ENCODE measurements at regions not wholly inside any gene's neighbourhood (a gene's known extent, or its start where the extent isn't known, plus 50 kb on each side); places are given as distances from the start of the nearest gene placed in this dataset.

- intact Hi-C loops (cut with micrococcal nuclease; ENCODE audit: unreplicated experiment), result no loop called here
- H3K36me3 ChIP-seq (ENCODE audit: insufficient read depth, low read length), result no peaks in the 10 kb centered on the region
- no peaks in the 10 kb centered on the region for H3K79me2 ChIP-seq (ENCODE audit: insufficient read depth, low read depth, low read length)
- no peaks in the 10 kb centered on the region for H3K9me2 ChIP-seq (ENCODE audit: insufficient read depth, low read length)
- H3K4me3 ChIP-seq (ENCODE audit: low read depth, low read length, poor library complexity, severe bottlenecking), result no peak overlapping the region
- no peak overlapping the region for H3K27ac ChIP-seq (ENCODE audit: low read depth, low read length, poor library complexity, severe bottlenecking)
- no peak for TF ChIP-seq CTCF (conservative IDR thresholded peaks at IDR 0.05; ENCODE audit: low read length)
- H4K20me1 ChIP-seq (ENCODE audit: insufficient read depth, low read length), result no peaks in the 10 kb centered on the region
- H3K4me1 ChIP-seq (ENCODE audit: insufficient read depth, low read length, poor library complexity, severe bottlenecking), result no peaks in the 10 kb centered on the region
- H3K4me2 ChIP-seq (ENCODE audit: low read length), result no peak overlapping the region
- POLR2A ChIA-PET, result interaction anchor here (0.7 kb wide), 1 partner anchor 105 kb away, joined by 3 read pairs; no protein-coding TSS in a partner anchor
- no peak for DNase-seq (ENCODE audit: low spot score)
- H3K9me3 ChIP-seq (ENCODE audit: low read length), result peaks cover 2% of the 10 kb centered on the region
- CTCF ChIA-PET (ENCODE audit: unreplicated experiment), result no interaction called here
- BruUV-seq (replicated peaks), result no TSS peak
- H2AFZ ChIP-seq (ENCODE audit: low read length), result no peak overlapping the region
These were observed 241.5 kb upstream of the NRIP1 start for GRCh38 chr21:15306271-15306670.

GRCh38 chr21:15308333-15308732 is 243.5 kb upstream of the NRIP1 start:
- H3K4me1 ChIP-seq (ENCODE audit: insufficient read depth, low read length, poor library complexity, severe bottlenecking), result no peaks in the 10 kb centered on the region
- H2AFZ ChIP-seq (ENCODE audit: low read length), result no peak overlapping the region
- no peak for DNase-seq (ENCODE audit: low spot score)
- H3K4me2 ChIP-seq (ENCODE audit: low read length), result no peak overlapping the region
- no peaks in the 10 kb centered on the region for H3K9me3 ChIP-seq (ENCODE audit: low read length)
- no peak overlapping the region for H3K4me3 ChIP-seq (ENCODE audit: low read depth, low read length, poor library complexity, severe bottlenecking)
- intact Hi-C loops (cut with micrococcal nuclease; ENCODE audit: unreplicated experiment), result no loop called here
- POLR2A ChIA-PET, result interaction anchor here (0.6 kb wide), 1 partner anchor 335 kb away, joined by 3 read pairs; no protein-coding TSS in a partner anchor
- CTCF ChIA-PET (ENCODE audit: unreplicated experiment), result no interaction called here
- no peak for TF ChIP-seq CTCF (conservative IDR thresholded peaks at IDR 0.05; ENCODE audit: low read length)
- no peak for TF ChIP-seq EZH2phosphoT487 (IDR thresholded peaks at IDR 0.05; ENCODE audit: borderline replicate concordance, low read depth, low read length)
- H3K79me2 ChIP-seq (ENCODE audit: insufficient read depth, low read depth, low read length), result no peaks in the 10 kb centered on the region
- no peak overlapping the region for H3K27ac ChIP-seq (ENCODE audit: low read depth, low read length, poor library complexity, severe bottlenecking)
- H3K9me2 ChIP-seq (ENCODE audit: insufficient read depth, low read length), result no peaks in the 10 kb centered on the region
- BruUV-seq (replicated peaks), result no TSS peak
- no peaks in the 10 kb centered on the region for H3K36me3 ChIP-seq (ENCODE audit: insufficient read depth, low read length)
- no peaks in the 10 kb centered on the region for H4K20me1 ChIP-seq (ENCODE audit: insufficient read depth, low read length)

GRCh38 chr21:15309022-15309590 is 244.3 kb upstream of the NRIP1 start:
- H2AFZ ChIP-seq (ENCODE audit: low read length), result no peak overlapping the region
- ChIA-PET CTCF (ENCODE audit: unreplicated experiment) (no interaction called here), POLR2A (no interaction called here)
- no peak for DNase-seq (ENCODE audit: low spot score)
- intact Hi-C loops (cut with micrococcal nuclease; ENCODE audit: unreplicated experiment), result no loop called here
- H3K4me1 ChIP-seq (ENCODE audit: insufficient read depth, low read length, poor library complexity, severe bottlenecking), result no peaks in the 10 kb centered on the region
- no peaks in the 10 kb centered on the region for H3K9me3 ChIP-seq (ENCODE audit: low read length)
- no peaks in the 10 kb centered on the region for H3K36me3 ChIP-seq (ENCODE audit: insufficient read depth, low read length)
- TF ChIP-seq EZH2phosphoT487 (IDR thresholded peaks at IDR 0.05; ENCODE audit: borderline replicate concordance, low read depth, low read length), result no peak
- TF ChIP-seq CTCF (conservative IDR thresholded peaks at IDR 0.05; ENCODE audit: low read length), result no peak
- no TSS peak for BruUV-seq (replicated peaks)
- no peak overlapping the region for H3K27ac ChIP-seq (ENCODE audit: low read depth, low read length, poor library complexity, severe bottlenecking)
- no peak overlapping the region for H3K4me3 ChIP-seq (ENCODE audit: low read depth, low read length, poor library complexity, severe bottlenecking)
- H3K9me2 ChIP-seq (ENCODE audit: insufficient read depth, low read length), result no peaks in the 10 kb centered on the region
- no peak overlapping the region for H3K4me2 ChIP-seq (ENCODE audit: low read length)
- no peaks in the 10 kb centered on the region for H4K20me1 ChIP-seq (ENCODE audit: insufficient read depth, low read length)
- no peaks in the 10 kb centered on the region for H3K79me2 ChIP-seq (ENCODE audit: insufficient read depth, low read depth, low read length)

Data from OCI-LY7 (cell line).